NOMO-1 (cell line): ENCODE measurements at regions not wholly inside any gene's neighbourhood (a gene's known extent, or its start where the extent isn't known, plus 50 kb on each side); places are given as distances from the start of the nearest gene placed in this dataset.

Experiments
- DNase-seq, 2 experiments: peaks; one replicate each; lab custom pipeline; 2025; ENCODE audit not compliant: unreplicated experiment in 2 of 2; lab: John Stamatoyannopoulos, UW

- DNase-seq: no peak
These were observed 390.3 kb upstream of the DCN start for GRCh38 chr12:91572869-91573268.

- no peak for DNase-seq
These were observed 384.5 kb upstream of the DCN start for GRCh38 chr12:91567100-91567485.

- no peak for DNase-seq
These were observed 383.9 kb upstream of the DCN start for GRCh38 chr12:91566328-91567099.

- DNase-seq: no peak
These were observed 383.2 kb upstream of the DCN start for GRCh38 chr12:91565846-91566245.

DNA sequence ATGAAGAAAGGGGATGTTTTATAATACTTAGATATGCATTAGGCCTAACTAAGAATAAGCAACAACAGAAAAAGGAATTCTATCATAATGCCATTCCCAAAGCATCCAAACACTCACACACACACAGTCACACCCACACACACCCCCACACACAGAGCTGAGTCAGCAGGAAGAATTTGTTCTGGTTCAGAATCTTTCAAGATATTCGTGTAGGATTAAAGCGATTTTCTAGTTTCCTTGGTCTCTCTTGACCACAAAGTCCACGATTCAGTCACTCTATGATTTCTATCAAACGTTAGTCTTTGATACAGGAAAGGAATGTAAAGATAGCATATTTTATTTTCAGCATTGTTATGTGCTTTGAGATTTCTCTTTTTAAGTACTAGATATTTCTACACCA, 382.6 kb upstream of the DCN start:
- DNase-seq: no peak

GRCh38 chr12:91563011-91563765, 380.6 kb upstream of the DCN start:
- no peak for DNase-seq

- peak; percentile 5 to 8 for DNase-seq
These were observed 379.9 kb upstream of the DCN start for GRCh38 chr12:91562476-91562875.

DNA sequence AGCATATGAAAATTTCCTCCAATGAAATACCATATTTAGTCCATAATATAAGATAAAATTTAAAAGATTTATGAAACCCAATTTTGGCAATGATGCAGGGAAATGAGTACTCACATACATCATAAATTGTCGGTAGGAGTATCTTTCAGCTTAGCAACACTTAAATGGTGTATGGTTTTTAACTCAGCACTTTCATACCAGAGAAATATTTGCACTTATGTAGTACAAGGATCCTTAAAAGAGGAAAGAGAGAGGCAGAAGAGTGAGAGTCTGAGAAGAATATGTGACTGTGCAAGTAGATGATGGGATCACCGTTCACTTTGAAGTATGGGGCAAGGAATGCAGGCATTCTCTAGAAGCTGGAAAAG, 379.3 kb upstream of the DCN start:
- no peak for DNase-seq

- DNase-seq: no peak
These were observed 378.8 kb upstream of the DCN start for GRCh38 chr12:91561301-91561957.

DNA sequence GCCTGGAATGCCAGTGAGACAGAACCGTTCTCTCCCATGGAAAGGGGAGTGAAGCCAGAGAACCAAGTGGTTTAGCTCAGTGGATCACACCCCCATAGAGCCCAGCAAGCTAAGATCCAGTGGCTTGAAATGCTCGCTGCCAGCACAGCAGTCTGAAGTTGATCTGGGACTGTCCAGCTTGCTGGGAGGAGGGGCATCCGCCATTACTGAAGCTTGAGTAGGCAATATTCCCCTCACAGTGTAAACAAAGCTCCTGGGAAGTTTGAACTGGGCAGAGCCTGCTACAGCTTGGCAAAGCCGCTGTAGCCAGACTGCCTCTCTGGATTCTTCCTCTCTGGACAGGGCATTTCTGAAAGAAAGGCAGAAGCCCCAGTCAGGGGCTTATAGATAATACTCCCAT, 374.3 kb upstream of the DCN start:
- no peak for DNase-seq

DNA sequence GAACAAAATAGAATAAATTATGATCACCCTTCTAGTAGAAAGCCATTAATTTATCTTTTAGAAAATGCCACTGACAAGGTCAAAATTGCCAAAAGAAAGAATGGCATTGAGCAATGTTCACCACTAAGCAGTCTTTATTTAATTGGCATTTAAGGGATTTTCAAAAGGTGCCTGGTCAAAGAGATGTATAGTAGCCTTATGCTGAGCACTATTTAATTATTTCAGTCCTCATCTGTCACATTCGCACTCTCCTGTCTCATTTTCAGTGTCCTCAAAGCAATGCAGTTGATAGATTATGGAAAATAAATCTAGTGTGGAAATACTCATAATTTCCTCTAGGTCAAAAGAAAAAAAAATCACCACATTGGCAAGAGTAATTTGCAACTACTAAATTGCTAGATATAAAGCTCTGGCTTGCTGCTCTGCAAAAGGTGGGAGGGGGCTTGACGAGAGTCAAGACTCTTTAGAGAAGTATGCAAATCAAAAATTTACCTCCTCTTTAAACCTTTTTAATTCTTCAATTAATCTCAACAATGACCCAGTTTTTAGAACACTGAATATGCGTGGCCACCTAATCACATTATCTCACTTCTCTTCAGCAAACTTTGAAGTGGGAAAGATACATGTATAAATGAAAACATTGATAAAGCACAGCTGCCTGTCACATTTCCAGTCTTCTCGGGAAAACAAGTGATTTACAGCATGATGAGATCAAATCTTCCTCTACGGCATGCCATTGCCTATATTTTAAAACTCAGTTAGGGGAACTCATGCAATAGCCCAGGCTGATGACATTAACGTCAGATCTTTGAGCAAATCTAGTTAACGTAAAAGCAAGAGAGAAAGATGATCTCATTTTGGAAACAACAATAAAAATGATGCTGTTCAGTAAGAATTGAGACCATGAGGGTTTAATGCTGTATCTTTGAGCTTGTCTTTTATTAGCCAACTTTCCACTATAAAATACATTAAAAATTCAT, 373.1 kb upstream of the DCN start:
- no peak for DNase-seq

DNA sequence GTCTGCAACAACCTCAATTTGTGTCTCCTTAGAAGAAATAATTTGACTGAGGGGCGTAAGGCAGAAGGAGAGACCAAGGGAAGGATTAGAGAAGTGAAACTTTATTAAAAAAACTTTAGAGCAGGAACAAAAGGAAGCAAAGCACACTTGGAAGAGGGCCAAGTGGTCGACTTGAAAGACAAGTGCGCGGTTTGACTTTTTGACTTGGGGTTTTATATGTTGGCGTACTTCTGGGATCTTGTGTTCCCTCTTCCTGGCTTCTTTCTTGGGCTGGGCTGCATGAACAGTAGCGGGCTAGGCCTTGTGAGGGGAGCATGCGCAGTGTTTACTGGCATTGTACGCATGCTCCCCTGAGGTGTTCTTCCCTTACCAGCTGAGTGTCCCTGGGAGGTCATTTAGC, 369.3 kb upstream of the DCN start:
- peak; percentile 76 to 86 for DNase-seq

DNA sequence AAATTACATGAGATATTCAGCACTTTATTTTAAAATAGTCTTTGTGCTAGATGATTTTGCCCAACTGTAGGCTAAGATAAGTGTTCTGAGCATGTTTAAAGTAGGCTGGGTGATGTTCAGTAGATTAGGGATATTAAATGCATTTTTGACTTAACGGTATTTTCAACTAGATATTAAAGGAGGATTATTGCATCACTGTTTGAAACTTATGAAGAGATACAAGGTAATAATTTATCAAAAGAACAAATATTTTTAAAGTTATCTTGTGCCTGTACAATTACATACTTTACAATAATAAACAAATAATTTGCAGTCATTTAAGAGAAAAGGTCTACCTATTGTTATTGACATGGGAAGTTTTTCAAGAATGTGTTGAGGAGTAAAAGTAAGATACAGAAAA, 368.6 kb upstream of the DCN start:
- DNase-seq: no peak

DNA sequence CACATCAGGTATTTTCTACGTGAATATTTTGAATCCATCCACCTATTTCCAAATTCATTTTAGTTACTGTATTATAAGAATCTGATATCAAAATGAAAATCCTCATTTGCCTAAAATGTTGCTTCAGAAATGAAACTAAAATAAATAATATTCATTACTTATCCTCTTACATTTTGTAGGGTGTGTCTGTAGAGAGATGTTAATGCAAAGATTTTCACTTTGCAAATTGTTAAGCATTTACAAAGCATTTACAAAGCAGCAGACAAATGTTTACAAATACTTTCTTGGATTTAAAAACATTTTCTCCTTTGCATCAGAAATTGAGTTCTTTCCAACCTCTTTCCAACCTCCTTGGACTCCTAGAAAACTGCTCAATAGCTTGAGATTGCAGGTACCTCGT, 360.0 kb upstream of the DCN start:
- DNase-seq: no peak

GRCh38 chr12:91542067-91542466, 359.4 kb upstream of the DCN start:
- no peak for DNase-seq

- no peak for DNase-seq
These were observed 355.8 kb upstream of the DCN start for GRCh38 chr12:91538418-91538817.

DNA sequence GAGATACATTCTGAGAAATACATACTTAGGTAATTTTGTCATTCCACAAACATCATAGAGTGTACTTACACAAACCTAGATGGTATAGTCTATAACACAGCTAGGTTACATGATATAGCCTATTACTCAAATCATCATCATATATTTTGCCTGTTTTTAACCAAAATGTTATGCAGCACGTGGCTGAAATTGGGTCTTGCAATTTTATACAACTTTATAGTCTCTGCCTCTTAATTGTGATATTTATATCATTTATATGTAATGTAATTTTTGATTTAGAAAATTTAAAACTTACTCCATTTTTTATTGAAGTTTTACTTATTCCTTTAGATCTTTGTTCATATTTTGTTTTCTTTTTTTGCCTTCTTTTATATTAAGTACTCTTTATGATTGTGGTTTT, 350.7 kb upstream of the DCN start:
- DNase-seq: no peak

- DNase-seq: no peak
These were observed 347.2 kb upstream of the DCN start for GRCh38 chr12:91529829-91530228.

DNA sequence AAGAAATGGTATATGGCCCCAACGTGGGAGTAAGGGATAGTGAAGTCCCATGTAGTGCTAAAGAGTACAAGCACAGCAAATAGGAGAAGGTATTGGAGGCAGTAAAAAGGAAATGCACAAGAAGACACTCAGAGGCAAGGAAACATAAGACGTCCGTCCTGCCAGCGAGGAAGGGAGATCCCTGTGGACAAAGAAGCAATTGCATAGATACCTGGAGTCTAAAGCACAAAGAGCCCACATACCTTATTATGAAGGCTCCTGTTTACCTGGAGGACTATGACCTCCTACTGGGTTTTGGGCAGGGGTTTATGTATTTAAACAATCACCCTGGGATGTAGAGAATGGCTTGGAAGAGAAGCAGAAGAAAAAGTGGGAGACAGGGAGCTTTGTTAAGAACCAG, 341.2 kb upstream of the DCN start:
- no peak for DNase-seq

GRCh38 chr12:91516695-91517047, 334.1 kb upstream of the DCN start:
- peak in 1 of 2 experiments; percentile 4 for DNase-seq
